Transverse colon (tissue), 4 donors: ENCODE measurements at regions not wholly inside any gene's neighbourhood (a gene's known extent, or its start where the extent isn't known, plus 50 kb on each side); places are given as distances from the start of the nearest gene placed in this dataset.

ENCODE experiments used
- DNase-seq: peaks from one replicate; pipeline ENCODE4 v3.0.0-alpha.2; 2019
- H3K27ac ChIP-seq, 4 donors: fragments of 200-600 bp; sonication (generic); 2 replicates each; pipeline ENCODE4 v1.5.1; 2016 to 2018; ENCODE audit warnings: inconsistent platforms in 4 of 4
- H3K27me3 ChIP-seq: fragments of 200-600 bp; sonication (generic); 2 replicates; pipeline ENCODE4 v1.5.1; 2017; ENCODE audit warnings: inconsistent platforms
- H3K36me3 ChIP-seq, 4 donors: fragments of 200-600 bp; sonication (generic); 2 replicates each; pipeline ENCODE4 v1.5.1; 2017 to 2019; ENCODE audit warnings: inconsistent platforms in 4 of 4
- H3K4me1 ChIP-seq, 4 donors: fragments of 200-600 bp; sonication (generic); 2 replicates each; pipeline ENCODE4 v1.5.1; 2017 to 2020; ENCODE audit warnings: inconsistent platforms in 4 of 4
- H3K4me3 ChIP-seq, 4 donors: fragments of 200-600 bp; sonication (generic); 1 replicate in 1 of 4; 2 replicates in 3 of 4; pipeline versions ENCODE4 v1.5.1 to v1.6.1; 2017 to 2019; ENCODE audit warnings: inconsistent platforms in 4 of 4
- H3K9me3 ChIP-seq, 2 donors: fragments of 200-600 bp; sonication (generic); 2 replicates each; pipeline ENCODE4 v1.5.1; 2017 to 2019; ENCODE audit warnings: inconsistent platforms in 2 of 2
- CTCF ChIP-seq, 5 experiments: fragments of 200-600 bp in 3 of 5; fragments of 450-650 bp in 2 of 5; sonication (generic) in 3 of 5; IDR thresholded peaks; 1 replicate in 2 of 5; 2 replicates in 3 of 5; pipeline ENCODE4 v1.5.1; 2016 to 2017; ENCODE audit warnings: antibody characterized with exemption in 5 of 5, inconsistent platforms in 3 of 5, mild to moderate bottlenecking in 2 of 5, moderate library complexity in 1 of 5
- EP300 ChIP-seq: sonication (generic); formaldehyde crosslinking; IDR thresholded peaks from one replicate; pipeline ENCODE4 v1.6.1; 2017; ENCODE audit warnings: antibody characterized with exemption, low read depth
- POLR2A ChIP-seq: fragments of 450-650 bp; IDR thresholded peaks from one replicate; pipeline ENCODE4 v1.6.1; 2016; ENCODE audit warnings: antibody characterized with exemption, mild to moderate bottlenecking, moderate library complexity
- POLR2AphosphoS5 ChIP-seq, 3 donors: sonication (generic); formaldehyde crosslinking; IDR thresholded peaks; one replicate each; pipeline ENCODE4 v1.6.1; 2016; ENCODE audit warnings: antibody characterized with exemption in 3 of 3
- WGBS, 2 donors: methylation state at CpG; one replicate each; pipeline ENCODE4 v1.1.5; 2018; ENCODE audit warnings: low coverage in 1 of 2; 5-methylcytosine and 5-hydroxymethylcytosine counted together
- in situ Hi-C, 4 donors: fragments of 200-750 bp; cut with MboI; loops; one replicate each; pipeline versions ENCODE4 v1.15.0 to v1.15.1; 2017; ENCODE audit warnings: low sequenced_read_pairs in 3 of 4, low pct_ligation_motif_present in 1 of 4, low pct_unique_long_range_greater_than_20kb in 1 of 4
- intact Hi-C: fragments of 100-400 bp; cut with DNase I; formaldehyde crosslinking; loops from one replicate; pipeline ENCODE4 v1.15.1; 2023; ENCODE audit warnings: low total_unique reads

GRCh38 chr5:174229514-174230370 lies 184.2 kb downstream of the NSG2 start:
- Histone ChIP-seq H3K27me3 (no peaks in the 10 kb centered on the region), H3K27ac (no peak overlapping the region), H3K36me3 (no peaks in the 10 kb centered on the region), H3K4me3 (no peak overlapping the region), H3K9me3 (no peaks in the 10 kb centered on the region), H3K4me1 (no peaks in the 10 kb centered on the region)
- WGBS, 2 donors: 53% methylated on average over 3 of the region's 3 CpGs; no CpG with 5 or more reads in 1 of the 2 donors
- in situ Hi-C loops: no loop called here
- intact Hi-C loops: no loop called here
- TF ChIP-seq EP300: no peak
- no peak for DNase-seq

GRCh38 chr5:174231956-174232487 lies 186.5 kb downstream of the NSG2 start:
- TF ChIP-seq EP300 (no peak), POLR2A (no peak), CTCF (IDR thresholded peaks at IDR 0.05) (no peak), POLR2AphosphoS5 (IDR thresholded peaks at IDR 0.05) (no peak)
- intact Hi-C loops (no loop called here), in situ Hi-C loops (no loop called here)
- no peak for DNase-seq
- no peaks in the 10 kb centered on the region for H3K27me3 ChIP-seq
- H3K4me3 ChIP-seq: no peak overlapping the region
- H3K36me3 ChIP-seq: no peaks in the 10 kb centered on the region
- H3K9me3 ChIP-seq: no peaks in the 10 kb centered on the region
- WGBS, 2 donors: 32 to 44% methylated on average over 5 to 7 of the region's 7 CpGs
- H3K4me1 ChIP-seq: no peaks in the 10 kb centered on the region
- H3K27ac ChIP-seq: no peak overlapping the region

- 61 to 89% methylated on average over 3 to 8 of the region's 8 CpGs for WGBS, 2 donors
- Histone ChIP-seq H3K36me3 (no peaks in the 10 kb centered on the region), H3K27ac (no peak overlapping the region), H3K27me3 (no peaks in the 10 kb centered on the region), H3K9me3 (no peaks in the 10 kb centered on the region), H3K4me1 (no peaks in the 10 kb centered on the region), H3K4me3 (no peak overlapping the region)
- no peak for DNase-seq
- intact Hi-C loops (no loop called here), in situ Hi-C loops (no loop called here)
- TF ChIP-seq POLR2AphosphoS5 (IDR thresholded peaks at IDR 0.05) (no peak), CTCF (IDR thresholded peaks at IDR 0.05) (no peak), EP300 (no peak), POLR2A (no peak)
Measured at GRCh38 chr5:174234388-174234787, 188.9 kb downstream of the NSG2 start.

- 57 to 74% methylated on average over 3 to 12 of the region's 12 CpGs for WGBS, 2 donors
- Histone ChIP-seq H3K27me3 (no peaks in the 10 kb centered on the region), H3K9me3 (no peaks in the 10 kb centered on the region), H3K4me3 (no peak overlapping the region), H3K4me1 (no peaks in the 10 kb centered on the region), H3K27ac (no peak overlapping the region), H3K36me3 (no peaks in the 10 kb centered on the region)
- intact Hi-C loops: no loop called here
- in situ Hi-C loops: no loop called here
- TF ChIP-seq POLR2A (no peak), CTCF (IDR thresholded peaks at IDR 0.05) (no peak), EP300 (no peak), POLR2AphosphoS5 (IDR thresholded peaks at IDR 0.05) (no peak)
- DNase-seq: no peak
Measured at GRCh38 chr5:174235221-174236011, 189.9 kb downstream of the NSG2 start.
